Liver (tissue), 8 donors: ENCODE measurements at regions not wholly inside any gene's neighbourhood (a gene's known extent, or its start where the extent isn't known, plus 50 kb on each side); places are given as distances from the start of the nearest gene placed in this dataset.
"Not testable (repeated sequence)": the region's sequence is repeated elsewhere in the genome, so short reads cannot be mapped to it uniquely, and the experiment has no call there.

Experiments used
- DNase-seq: peaks from one replicate; pipeline ENCODE4 v3.0.0-alpha.2; 2017; ENCODE audit warnings: low spot score
- H3K27ac ChIP-seq, 2 donors: one replicate each; pipeline ENCODE4 v1.7.0; 2013; ENCODE audit warnings: inconsistent platforms in 2 of 2, low read length in 2 of 2, control low read depth in 1 of 2, low read depth in 1 of 2, mild to moderate bottlenecking in 1 of 2
- H3K27me3 ChIP-seq, 4 donors: one replicate each; pipeline versions ENCODE4 v1.6.1 to v1.7.0; 2013; ENCODE audit warnings: low read length in 3 of 4, inconsistent platforms in 1 of 4, mild to moderate bottlenecking in 1 of 4, moderate library complexity in 1 of 4; ENCODE audit not compliant: control insufficient read depth in 4 of 4, insufficient read depth in 4 of 4
- H3K36me3 ChIP-seq, 4 donors: one replicate each; pipeline versions ENCODE4 v1.6.1 to v1.7.0; 2013; ENCODE audit warnings: low read length in 3 of 4, mild to moderate bottlenecking in 3 of 4, low read depth in 1 of 4, moderate library complexity in 1 of 4; ENCODE audit not compliant: control insufficient read depth in 4 of 4, insufficient read depth in 3 of 4
- H3K4me1 ChIP-seq, 4 donors: one replicate each; pipeline versions ENCODE4 v1.6.1 to v1.7.0; 2013; ENCODE audit warnings: low read length in 3 of 4, mild to moderate bottlenecking in 3 of 4, moderate library complexity in 1 of 4; ENCODE audit not compliant: control insufficient read depth in 4 of 4, insufficient read depth in 4 of 4
- H3K4me3 ChIP-seq, 3 donors: one replicate each; pipeline versions ENCODE4 v1.6.1 to v1.7.0; 2013; ENCODE audit warnings: low read length in 3 of 3, control low read depth in 1 of 3, low read depth in 1 of 3, mild to moderate bottlenecking in 1 of 3
- H3K9ac ChIP-seq, 2 donors: one replicate each; pipeline ENCODE4 v1.7.0; 2013; ENCODE audit warnings: low read length in 2 of 2, mild to moderate bottlenecking in 2 of 2, moderate library complexity in 2 of 2, control low read depth in 1 of 2, low read depth in 1 of 2
- H3K9me3 ChIP-seq, 4 donors: one replicate each; pipeline versions ENCODE4 v1.6.1 to v1.7.0; 2013; ENCODE audit warnings: low read length in 3 of 4; ENCODE audit not compliant: control insufficient read depth in 4 of 4
- FOXA1 ChIP-seq: IDR thresholded peaks from 2 replicates; pipeline ENCODE4 v1.6.1; 2016; ENCODE audit warnings: antibody characterized with exemption
- FOXA2 ChIP-seq: IDR thresholded peaks from 2 replicates; pipeline ENCODE4 v1.6.1; 2016; ENCODE audit warnings: antibody characterized with exemption
- GABPA ChIP-seq, 2 donors: IDR thresholded peaks in 1 of 2; conservative IDR thresholded peaks in 1 of 2; 2 replicates each; pipeline ENCODE4 v1.6.1; 2016; ENCODE audit warnings: antibody characterized with exemption in 2 of 2, mild to moderate bottlenecking in 1 of 2, moderate library complexity in 1 of 2
- HNF4A ChIP-seq, 2 donors: conservative IDR thresholded peaks; 2 replicates each; pipeline ENCODE4 v1.6.1; 2016; ENCODE audit warnings: antibody characterized with exemption in 2 of 2, mild to moderate bottlenecking in 2 of 2
- HNF4G ChIP-seq: IDR thresholded peaks from 2 replicates; pipeline ENCODE4 v1.6.1; 2016; ENCODE audit warnings: antibody characterized with exemption
- NR2F2 ChIP-seq: IDR thresholded peaks from 2 replicates; pipeline ENCODE4 v1.6.1; 2016; ENCODE audit warnings: antibody characterized with exemption
- RAD21 ChIP-seq, 2 donors: IDR thresholded peaks; 2 replicates each; pipeline ENCODE4 v1.6.1; 2016; ENCODE audit warnings: antibody characterized with exemption in 2 of 2, mild to moderate bottlenecking in 2 of 2
- RXRA ChIP-seq, 2 donors: IDR thresholded peaks; 2 replicates each; pipeline ENCODE4 v1.6.1; 2017 to 2018; ENCODE audit warnings: antibody characterized with exemption in 2 of 2, mild to moderate bottlenecking in 1 of 2
- SP1 ChIP-seq: IDR thresholded peaks from 2 replicates; pipeline ENCODE4 v1.6.1; 2018; ENCODE audit warnings: antibody characterized with exemption, mild to moderate bottlenecking
- YY1 ChIP-seq: IDR thresholded peaks from 2 replicates; pipeline ENCODE4 v1.6.1; 2016; ENCODE audit warnings: antibody characterized with exemption, mild to moderate bottlenecking
- WGBS: extraction: QIAGEN DNeasy Blood & Tissue Kit; methylation state at CpG from one replicate; pipeline ENCODE4 v1.1.7; 2013; 5-methylcytosine and 5-hydroxymethylcytosine counted together
- TF ChIP-seq, protein P1 (sequence below): fragments of 150-350 bp; IDR thresholded peaks from 2 replicates; pipeline ENCODE4 v1.5.1; 2017; ENCODE audit warnings: improper control_type of control experiment, low read depth, low read length; ENCODE audit not compliant: missing input control
- TF ChIP-seq, protein P2 (sequence below): IDR thresholded peaks from 2 replicates; pipeline ENCODE4 v1.6.1; 2016; ENCODE audit warnings: antibody characterized with exemption, mild to moderate bottlenecking
- TF ChIP-seq, protein P3 (sequence below): IDR thresholded peaks from 2 replicates; pipeline ENCODE4 v1.6.1; 2016; ENCODE audit warnings: antibody characterized with exemption
- donor health status: healthy.
- donor health status: healthy.
- donor health status: healthy.
- donor health status: healthy.
- donor health status: healthy.

DNA sequence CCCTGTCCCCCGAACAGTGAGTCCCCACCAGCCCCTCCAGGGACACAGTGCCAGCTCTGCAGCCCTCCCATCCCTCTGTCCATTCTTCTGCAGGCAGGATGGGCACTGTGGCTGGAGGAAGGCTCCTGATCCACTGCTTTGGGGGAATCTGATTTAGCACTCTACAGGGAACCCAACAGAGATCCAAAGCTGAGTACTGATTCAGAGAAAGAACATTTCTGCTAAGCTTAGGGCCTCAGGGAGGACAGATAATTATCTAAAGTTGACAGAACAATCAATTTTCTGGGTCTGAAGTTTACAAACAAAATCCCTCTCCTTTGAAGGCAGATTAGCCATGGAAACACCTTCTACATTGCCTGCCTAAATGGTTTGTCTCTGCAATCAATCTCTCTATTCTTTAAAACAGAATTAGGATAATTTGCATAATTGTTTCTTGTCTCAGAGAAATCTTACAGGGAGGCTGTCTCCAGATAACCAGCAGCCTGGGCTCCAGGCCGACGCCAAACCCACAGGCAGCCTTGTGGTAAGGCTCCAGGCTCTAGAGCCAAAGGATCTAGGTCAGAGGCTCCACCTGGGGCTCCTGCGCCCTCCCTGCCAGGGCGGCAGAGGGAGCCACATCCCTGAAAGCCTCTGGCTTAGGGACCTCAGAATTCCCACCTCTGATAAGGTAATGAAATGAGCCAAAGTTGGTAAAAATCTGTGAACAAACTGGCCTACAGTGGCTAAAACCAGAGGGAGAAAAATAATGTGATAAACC lies 152.2 kb upstream of the FAM20C start:
- not testable (repeated sequence) for H3K27me3 ChIP-seq, H3K9ac ChIP-seq, H3K4me1 ChIP-seq, DNase-seq, H3K27ac ChIP-seq, H3K36me3 ChIP-seq, H3K9me3 ChIP-seq, H3K4me3 ChIP-seq
- 45% methylated on average over 4 of the region's 5 CpGs for WGBS
- TF ChIP-seq, protein P1, sequence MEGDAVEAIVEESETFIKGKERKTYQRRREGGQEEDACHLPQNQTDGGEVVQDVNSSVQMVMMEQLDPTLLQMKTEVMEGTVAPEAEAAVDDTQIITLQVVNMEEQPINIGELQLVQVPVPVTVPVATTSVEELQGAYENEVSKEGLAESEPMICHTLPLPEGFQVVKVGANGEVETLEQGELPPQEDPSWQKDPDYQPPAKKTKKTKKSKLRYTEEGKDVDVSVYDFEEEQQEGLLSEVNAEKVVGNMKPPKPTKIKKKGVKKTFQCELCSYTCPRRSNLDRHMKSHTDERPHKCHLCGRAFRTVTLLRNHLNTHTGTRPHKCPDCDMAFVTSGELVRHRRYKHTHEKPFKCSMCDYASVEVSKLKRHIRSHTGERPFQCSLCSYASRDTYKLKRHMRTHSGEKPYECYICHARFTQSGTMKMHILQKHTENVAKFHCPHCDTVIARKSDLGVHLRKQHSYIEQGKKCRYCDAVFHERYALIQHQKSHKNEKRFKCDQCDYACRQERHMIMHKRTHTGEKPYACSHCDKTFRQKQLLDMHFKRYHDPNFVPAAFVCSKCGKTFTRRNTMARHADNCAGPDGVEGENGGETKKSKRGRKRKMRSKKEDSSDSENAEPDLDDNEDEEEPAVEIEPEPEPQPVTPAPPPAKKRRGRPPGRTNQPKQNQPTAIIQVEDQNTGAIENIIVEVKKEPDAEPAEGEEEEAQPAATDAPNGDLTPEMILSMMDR, result peak; percentile 13

DNA sequence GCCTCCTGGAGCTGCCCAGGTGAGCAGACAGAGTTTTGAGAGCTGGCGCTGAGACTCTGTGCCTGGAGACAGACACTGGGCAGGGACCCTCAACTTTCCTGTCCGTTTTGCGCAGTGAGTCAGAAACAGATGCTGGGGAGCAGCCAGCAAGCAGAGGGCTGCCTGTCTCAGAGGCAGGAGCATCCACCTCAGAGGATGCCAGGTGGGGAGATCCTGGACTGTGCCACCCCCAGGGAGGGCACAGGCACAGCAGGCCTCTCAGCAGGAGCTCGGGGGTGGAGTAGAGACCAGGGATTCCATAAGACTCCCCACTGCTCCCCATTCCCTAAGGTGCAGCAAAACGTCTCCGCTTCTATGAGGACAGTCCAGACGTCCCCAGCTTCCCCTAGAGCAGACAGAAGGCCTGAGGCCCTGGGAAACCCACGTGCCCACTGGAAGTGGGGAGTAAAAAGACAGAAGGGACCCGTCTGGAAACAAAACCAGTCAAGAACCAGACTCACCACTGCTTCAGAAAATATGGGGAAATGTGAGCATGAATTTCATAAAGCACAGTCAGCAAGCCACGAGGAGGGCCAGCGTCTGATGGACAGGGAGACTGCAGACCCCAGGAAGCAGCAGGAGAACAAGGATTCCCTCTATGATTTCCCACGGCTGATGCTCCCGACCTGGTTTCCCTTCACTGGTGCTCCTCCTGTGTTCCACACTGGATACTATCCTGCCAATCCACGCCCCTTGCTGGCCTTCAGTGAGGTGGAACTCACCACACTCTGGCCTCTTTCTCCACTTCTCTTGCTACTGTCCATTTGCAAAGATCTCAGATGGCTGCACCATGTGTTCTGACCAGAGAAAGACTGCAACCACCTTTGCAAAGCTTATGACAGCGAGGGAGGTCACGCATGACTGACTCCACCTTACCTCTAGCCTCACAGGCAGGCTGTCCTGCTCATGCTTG lies 151.3 kb upstream of the FAM20C start:
- H3K4me3 ChIP-seq, result no peak overlapping the region
- WGBS, result 88% methylated on average over 16 of the region's 16 CpGs
- H3K27me3 ChIP-seq, result no peaks in the 10 kb centered on the region
- H3K9me3 ChIP-seq, result no peaks in the 10 kb centered on the region
- no peak overlapping the region for H3K9ac ChIP-seq
- no peak for DNase-seq
- H3K36me3 ChIP-seq, result no peaks in the 10 kb centered on the region
- H3K4me1 ChIP-seq, result no peaks in the 10 kb centered on the region
- TF ChIP-seq, protein P1, result no peak
- no peak for TF ChIP-seq HNF4G
- TF ChIP-seq RAD21 (IDR thresholded peaks at IDR 0.05), result no peak
- TF ChIP-seq NR2F2, result no peak
- no peak overlapping the region for H3K27ac ChIP-seq

DNA sequence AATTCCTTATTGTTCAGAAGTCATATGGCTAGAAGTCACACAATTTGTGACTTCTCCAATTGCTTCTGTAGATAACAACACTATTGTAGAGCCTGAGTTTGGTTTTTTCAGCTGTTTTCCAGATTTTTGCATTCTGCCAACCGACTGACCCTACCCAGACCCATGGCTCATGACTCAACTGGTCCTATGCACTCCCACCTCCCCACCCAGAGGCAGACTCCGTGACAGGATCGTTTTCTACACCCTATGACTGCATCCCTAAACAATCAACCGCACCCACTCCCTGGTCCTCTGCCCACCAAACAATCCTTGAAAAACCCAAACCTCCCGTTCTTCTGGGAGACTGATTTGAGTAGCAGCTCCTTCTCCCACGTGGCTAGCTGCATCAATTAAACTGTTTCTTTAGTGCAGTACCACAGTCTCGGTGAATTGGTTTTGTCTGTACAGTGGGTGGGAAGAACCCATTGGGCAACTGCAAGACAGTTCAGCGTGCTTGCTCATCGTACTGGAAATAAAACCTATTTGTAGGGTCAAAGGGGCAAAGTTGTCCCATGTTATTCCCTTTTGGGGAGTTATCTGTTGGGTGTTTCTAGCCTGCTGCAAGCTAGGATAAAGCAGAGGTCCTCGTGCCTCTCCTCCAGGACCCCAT lies 150.3 kb upstream of the FAM20C start:
- Histone ChIP-seq H3K4me1 (no peaks in the 10 kb centered on the region), H3K27ac (no peak overlapping the region), H3K9ac (no peak overlapping the region), H3K9me3 (no peaks in the 10 kb centered on the region), H3K36me3 (no peaks in the 10 kb centered on the region), H3K4me3 (no peak overlapping the region), H3K27me3 (no peaks in the 10 kb centered on the region)
- no peak for DNase-seq
- 80% methylated on average over 10 of the region's 10 CpGs for WGBS
- no peak for TF ChIP-seq RAD21 (IDR thresholded peaks at IDR 0.05)
- TF ChIP-seq FOXA1, result no peak
- no peak for TF ChIP-seq YY1
- no peak for TF ChIP-seq FOXA2
- no peak for TF ChIP-seq HNF4G
- no peak for TF ChIP-seq SP1
- TF ChIP-seq, protein P2, sequence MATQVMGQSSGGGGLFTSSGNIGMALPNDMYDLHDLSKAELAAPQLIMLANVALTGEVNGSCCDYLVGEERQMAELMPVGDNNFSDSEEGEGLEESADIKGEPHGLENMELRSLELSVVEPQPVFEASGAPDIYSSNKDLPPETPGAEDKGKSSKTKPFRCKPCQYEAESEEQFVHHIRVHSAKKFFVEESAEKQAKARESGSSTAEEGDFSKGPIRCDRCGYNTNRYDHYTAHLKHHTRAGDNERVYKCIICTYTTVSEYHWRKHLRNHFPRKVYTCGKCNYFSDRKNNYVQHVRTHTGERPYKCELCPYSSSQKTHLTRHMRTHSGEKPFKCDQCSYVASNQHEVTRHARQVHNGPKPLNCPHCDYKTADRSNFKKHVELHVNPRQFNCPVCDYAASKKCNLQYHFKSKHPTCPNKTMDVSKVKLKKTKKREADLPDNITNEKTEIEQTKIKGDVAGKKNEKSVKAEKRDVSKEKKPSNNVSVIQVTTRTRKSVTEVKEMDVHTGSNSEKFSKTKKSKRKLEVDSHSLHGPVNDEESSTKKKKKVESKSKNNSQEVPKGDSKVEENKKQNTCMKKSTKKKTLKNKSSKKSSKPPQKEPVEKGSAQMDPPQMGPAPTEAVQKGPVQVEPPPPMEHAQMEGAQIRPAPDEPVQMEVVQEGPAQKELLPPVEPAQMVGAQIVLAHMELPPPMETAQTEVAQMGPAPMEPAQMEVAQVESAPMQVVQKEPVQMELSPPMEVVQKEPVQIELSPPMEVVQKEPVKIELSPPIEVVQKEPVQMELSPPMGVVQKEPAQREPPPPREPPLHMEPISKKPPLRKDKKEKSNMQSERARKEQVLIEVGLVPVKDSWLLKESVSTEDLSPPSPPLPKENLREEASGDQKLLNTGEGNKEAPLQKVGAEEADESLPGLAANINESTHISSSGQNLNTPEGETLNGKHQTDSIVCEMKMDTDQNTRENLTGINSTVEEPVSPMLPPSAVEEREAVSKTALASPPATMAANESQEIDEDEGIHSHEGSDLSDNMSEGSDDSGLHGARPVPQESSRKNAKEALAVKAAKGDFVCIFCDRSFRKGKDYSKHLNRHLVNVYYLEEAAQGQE, result no peak
- TF ChIP-seq, protein P1, result no peak
- no peak for TF ChIP-seq RXRA (IDR thresholded peaks at IDR 0.05)
- TF ChIP-seq GABPA (IDR thresholded peaks at IDR 0.05 in 1 of 2, conservative IDR thresholded peaks at IDR 0.05 in 1 of 2), result no peak
- no peak for TF ChIP-seq NR2F2
- TF ChIP-seq HNF4A (conservative IDR thresholded peaks at IDR 0.05), result no peak
- TF ChIP-seq, protein P3, sequence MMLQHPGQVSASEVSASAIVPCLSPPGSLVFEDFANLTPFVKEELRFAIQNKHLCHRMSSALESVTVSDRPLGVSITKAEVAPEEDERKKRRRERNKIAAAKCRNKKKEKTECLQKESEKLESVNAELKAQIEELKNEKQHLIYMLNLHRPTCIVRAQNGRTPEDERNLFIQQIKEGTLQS, result no peak
